ENCODE measurements at regions not wholly inside any gene's neighbourhood (a gene's known extent, or its start where the extent isn't known, plus 50 kb on each side); places are given as distances from the start of the nearest gene placed in this dataset.
"Not testable (repeated sequence)": the region's sequence is repeated elsewhere in the genome, so short reads cannot be mapped to it uniquely, and the experiment has no call there.

DNA sequence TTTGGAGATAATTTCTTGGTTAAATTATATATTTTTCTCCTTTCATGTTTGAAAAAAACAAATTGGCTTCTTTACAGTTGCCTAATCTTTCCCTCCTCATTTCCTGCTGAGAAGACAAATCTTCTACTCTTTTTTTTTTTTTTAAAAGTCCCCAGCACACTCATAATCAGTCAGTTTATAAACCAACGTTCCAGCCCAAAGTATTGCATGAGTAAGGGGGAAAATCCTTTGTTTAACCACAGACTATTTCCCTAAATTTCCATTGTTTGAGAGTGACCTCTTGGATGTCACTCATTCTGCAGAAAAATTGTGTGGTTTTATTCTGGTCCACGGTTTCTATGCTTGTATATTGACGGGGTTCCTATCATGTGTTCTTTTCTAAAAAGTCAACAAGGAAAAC, 55.1 kb upstream of the TLR4 start:
- no peak for DNase-seq (ENCODE audit: low read depth)
- Histone ChIP-seq H3K9me3 (ENCODE audit: control insufficient read depth, low read length) (peaks cover 2% of the 10 kb centered on the region), H3K4me1 (ENCODE audit: control insufficient read depth, insufficient read depth, low read length) (peaks cover 12% of the 10 kb centered on the region)

DNA sequence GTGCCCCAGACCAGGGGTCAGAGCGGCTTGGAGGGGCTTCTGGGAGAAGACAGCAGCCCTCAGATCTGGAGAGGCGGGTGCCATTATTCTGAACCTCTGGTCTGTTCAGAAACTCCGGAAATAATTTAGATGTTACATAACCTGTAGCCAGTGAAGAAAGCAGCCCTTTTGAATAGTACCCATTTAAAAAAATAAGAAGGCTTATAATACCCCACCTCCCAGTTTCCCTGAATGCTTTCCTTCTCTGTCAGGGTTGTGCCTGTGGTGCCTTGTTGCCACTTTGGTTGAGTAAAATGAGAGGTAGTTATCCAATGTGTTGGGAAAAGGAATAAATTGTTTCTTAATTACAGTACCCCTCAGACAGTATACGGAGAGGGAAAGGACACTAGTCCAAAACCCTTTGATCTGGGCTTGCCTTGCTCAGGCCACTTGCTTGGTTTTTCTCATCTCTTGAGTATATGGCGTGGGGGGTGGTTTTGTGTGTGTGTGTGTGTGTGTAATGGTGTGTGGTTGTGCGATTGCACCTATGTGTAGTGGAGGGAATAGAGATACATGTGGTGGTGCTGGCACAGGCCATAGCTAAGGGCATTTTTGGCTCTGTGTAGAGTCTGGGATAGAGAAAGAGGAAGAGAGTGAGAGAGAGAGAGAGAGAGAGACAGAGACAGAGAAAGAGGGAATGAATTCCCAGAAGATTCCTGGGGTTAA, 59.1 kb upstream of the TLR4 start:
- DNase-seq (ENCODE audit: low read depth): no peak
- Histone ChIP-seq H3K36me3 (ENCODE audit: control insufficient read depth, insufficient read depth, low read length, severe bottlenecking) (no peaks in the 10 kb centered on the region), H3K9me3 (ENCODE audit: control insufficient read depth, low read length) (no peaks in the 10 kb centered on the region), H3K4me1 (ENCODE audit: control insufficient read depth, insufficient read depth, low read length) (peaks cover 12% of the 10 kb centered on the region), H3K27me3 (replicated peaks; ENCODE audit: control insufficient read depth, insufficient read depth, low read length) (peaks cover 33% of the 10 kb centered on the region), H3K4me3 (ENCODE audit: low read length) (peak overlapping the region; percentile 63), H3K9ac (ENCODE audit: low read length) (peak overlapping the region; percentile 35)

More for the DNA sequence above, 55.1 kb upstream of the TLR4 start:
- Histone ChIP-seq H3K4me3 (ENCODE audit: low read length) (no peak overlapping the region), H3K9ac (ENCODE audit: low read length) (no peak overlapping the region), H3K36me3 (ENCODE audit: control insufficient read depth, insufficient read depth, low read length, severe bottlenecking) (no peaks in the 10 kb centered on the region), H3K27me3 (replicated peaks; ENCODE audit: control insufficient read depth, insufficient read depth, low read length) (peaks cover under 1% of the 10 kb centered on the region)

DNA sequence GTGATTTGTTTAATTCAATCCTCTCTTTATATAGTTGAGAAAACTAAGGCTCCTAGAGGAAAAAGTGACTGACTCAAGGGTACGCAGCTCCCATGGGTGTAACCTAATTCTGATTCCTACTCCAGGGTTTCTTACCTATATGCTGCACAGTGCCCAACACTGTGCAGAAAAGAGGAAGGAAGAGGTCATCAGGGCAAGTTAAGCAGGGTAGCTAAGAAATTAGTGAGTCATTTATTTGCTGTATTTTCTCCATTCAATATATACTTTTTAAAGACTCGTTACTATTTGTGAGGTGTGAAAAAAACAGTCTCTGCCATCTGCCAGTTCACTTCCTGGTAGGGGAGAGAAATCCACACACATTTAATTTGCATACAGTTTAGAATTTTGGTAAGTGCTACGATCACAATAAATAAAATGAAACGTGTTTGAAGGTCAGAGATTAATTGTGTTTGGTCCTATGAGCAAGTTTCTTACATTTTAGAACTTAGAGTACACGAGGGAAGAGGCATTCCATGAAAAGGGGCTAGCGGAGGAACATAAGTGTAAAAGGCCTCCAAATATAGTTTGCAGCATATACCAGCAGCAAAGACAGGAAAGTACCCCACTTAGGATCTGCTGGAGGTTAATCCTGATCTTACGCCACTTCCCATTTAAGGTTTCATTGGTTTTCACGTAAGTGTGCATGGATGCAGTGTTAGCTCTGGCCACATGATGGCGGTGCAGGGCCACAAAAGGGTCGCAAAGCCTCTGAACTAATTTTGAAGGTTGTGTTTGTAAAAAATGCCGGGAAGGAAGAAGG, 59.9 kb upstream of the TLR4 start:
- peaks cover 33% of the 10 kb centered on the region for H3K27me3 ChIP-seq (replicated peaks; ENCODE audit: control insufficient read depth, insufficient read depth, low read length)
- H3K9ac ChIP-seq (ENCODE audit: low read length): peak overlapping the region; percentile 35
- H3K4me3 ChIP-seq (ENCODE audit: low read length): peak overlapping the region; percentile 63
- H3K9me3 ChIP-seq (ENCODE audit: control insufficient read depth, low read length): no peaks in the 10 kb centered on the region
- peaks cover 12% of the 10 kb centered on the region for H3K4me1 ChIP-seq (ENCODE audit: control insufficient read depth, insufficient read depth, low read length)
- peak; percentile 83 for DNase-seq (ENCODE audit: low read depth)
- H3K36me3 ChIP-seq (ENCODE audit: control insufficient read depth, insufficient read depth, low read length, severe bottlenecking): no peaks in the 10 kb centered on the region

DNA sequence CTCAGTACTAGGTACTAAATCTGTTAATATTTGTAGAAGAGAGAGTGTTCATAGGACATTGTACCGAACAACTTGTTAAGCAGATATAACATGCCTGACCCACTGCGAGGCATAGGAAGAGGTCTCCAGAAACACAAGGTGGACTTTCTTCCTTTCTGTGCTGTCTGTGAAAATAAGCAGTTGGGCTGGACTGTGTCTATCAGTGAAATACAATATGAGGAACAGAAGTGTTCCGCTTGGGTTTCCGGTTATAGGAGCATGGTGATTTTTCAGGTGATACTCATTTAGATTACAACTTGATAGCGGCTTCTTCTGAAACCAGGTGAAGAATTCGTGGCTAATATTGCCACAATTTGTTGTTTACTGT, 60.9 kb upstream of the TLR4 start:
- Histone ChIP-seq H3K4me1 (ENCODE audit: control insufficient read depth, insufficient read depth, low read length) (peaks cover 12% of the 10 kb centered on the region), H3K36me3 (ENCODE audit: control insufficient read depth, insufficient read depth, low read length, severe bottlenecking) (no peaks in the 10 kb centered on the region), H3K9me3 (ENCODE audit: control insufficient read depth, low read length) (no peaks in the 10 kb centered on the region), H3K9ac (ENCODE audit: low read length) (no peak overlapping the region), H3K4me3 (ENCODE audit: low read length) (no peak overlapping the region), H3K27me3 (replicated peaks; ENCODE audit: control insufficient read depth, insufficient read depth, low read length) (peaks cover 33% of the 10 kb centered on the region)
- DNase-seq (ENCODE audit: low read depth): no peak

DNA sequence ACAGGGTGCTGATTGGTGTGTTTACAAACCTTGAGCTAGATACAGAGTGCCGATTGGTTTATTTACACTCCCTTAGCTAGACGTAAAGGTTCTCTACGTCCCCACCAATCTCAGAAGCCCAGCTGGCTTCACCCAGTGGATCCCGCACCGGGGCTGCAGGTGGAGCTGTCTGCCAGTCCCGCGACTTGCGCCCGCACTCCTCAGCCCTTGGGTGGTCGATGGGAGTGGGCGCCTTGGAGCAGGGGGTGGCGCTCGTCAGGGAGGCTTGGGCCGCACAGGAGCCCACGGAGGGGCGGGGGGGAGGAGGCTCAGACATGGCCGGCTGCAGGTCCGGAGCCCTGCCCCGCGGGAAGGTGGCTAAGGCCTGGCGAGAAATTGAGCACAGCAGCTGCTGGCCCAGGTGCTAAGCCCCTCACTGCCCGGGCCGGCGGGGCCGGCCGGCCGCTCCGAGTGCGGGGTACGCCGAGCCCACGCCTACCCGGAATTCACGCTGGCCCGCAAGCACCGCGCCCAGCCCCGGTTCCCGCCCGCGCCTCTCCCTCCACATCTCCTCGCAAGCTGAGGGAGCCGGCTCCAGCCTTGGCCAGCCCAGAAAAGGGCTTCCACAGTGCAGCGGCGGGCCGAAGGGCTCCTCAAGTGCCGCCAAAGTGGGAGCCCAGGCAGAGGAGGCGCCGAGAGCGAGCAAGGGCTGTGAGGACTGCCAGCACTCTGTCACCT, 61.5 kb upstream of the TLR4 start:
- H3K9ac ChIP-seq (ENCODE audit: low read length); H3K9me3 ChIP-seq (ENCODE audit: control insufficient read depth, low read length); DNase-seq (ENCODE audit: low read depth); H3K4me3 ChIP-seq (ENCODE audit: low read length); H3K36me3 ChIP-seq (ENCODE audit: control insufficient read depth, insufficient read depth, low read length, severe bottlenecking): not testable (repeated sequence)
- Histone ChIP-seq H3K27me3 (replicated peaks; ENCODE audit: control insufficient read depth, insufficient read depth, low read length) (peaks cover 33% of the 10 kb centered on the region), H3K4me1 (ENCODE audit: control insufficient read depth, insufficient read depth, low read length) (peaks cover 12% of the 10 kb centered on the region)

DNA sequence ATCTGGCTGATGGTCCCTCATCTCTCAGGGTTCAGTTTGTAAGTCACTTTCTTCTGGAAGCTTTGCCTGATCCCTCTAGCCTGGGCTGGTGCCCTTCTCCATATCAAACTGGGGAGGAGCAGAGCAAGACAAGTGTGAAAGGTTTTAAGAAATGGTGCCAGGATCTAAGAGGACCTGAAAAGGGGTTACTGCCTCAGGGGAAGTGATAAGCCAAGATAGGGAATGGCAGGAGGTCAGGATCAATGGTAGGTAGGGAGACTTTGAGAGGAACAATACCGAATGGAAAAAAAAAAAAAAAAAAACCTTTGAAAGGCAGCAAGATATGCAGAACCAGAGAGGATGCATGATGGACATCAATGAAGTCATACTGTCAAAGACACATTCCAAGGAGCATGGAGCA, 67.5 kb upstream of the TLR4 start:
- Histone ChIP-seq H3K27me3 (replicated peaks; ENCODE audit: control insufficient read depth, insufficient read depth, low read length) (peaks cover 20% of the 10 kb centered on the region), H3K36me3 (ENCODE audit: control insufficient read depth, insufficient read depth, low read length, severe bottlenecking) (no peaks in the 10 kb centered on the region), H3K9ac (ENCODE audit: low read length) (no peak overlapping the region), H3K4me1 (ENCODE audit: control insufficient read depth, insufficient read depth, low read length) (no peaks in the 10 kb centered on the region), H3K4me3 (ENCODE audit: low read length) (no peak overlapping the region), H3K9me3 (ENCODE audit: control insufficient read depth, low read length) (peaks cover 6% of the 10 kb centered on the region)
- no peak for DNase-seq (ENCODE audit: low read depth)

DNA sequence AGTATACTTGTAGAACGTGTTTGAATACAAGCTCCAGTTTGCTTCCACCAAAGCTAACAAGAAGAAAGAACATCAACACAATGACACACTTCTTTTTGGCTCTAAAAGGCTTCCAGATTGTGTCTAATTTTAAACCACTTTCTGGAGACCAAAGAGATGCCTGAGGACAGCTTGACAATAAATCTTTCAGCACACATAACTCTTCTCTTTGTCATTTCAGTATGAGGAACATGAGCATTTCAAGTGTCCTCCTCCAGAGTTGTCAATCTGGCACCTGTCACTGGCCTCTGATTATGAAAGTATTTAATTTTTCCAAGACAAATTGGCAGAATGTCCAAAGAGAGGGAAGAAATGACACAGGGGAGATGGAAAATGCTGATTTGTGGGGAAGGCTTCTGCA, 79.0 kb upstream of the TLR4 start:
- Histone ChIP-seq H3K4me3 (ENCODE audit: low read length) (no peak overlapping the region), H3K9me3 (ENCODE audit: control insufficient read depth, low read length) (peaks cover 24% of the 10 kb centered on the region), H3K9ac (ENCODE audit: low read length) (no peak overlapping the region), H3K27me3 (replicated peaks; ENCODE audit: control insufficient read depth, insufficient read depth, low read length) (no peaks in the 10 kb centered on the region), H3K4me1 (ENCODE audit: control insufficient read depth, insufficient read depth, low read length) (peaks cover 3% of the 10 kb centered on the region), H3K36me3 (ENCODE audit: control insufficient read depth, insufficient read depth, low read length, severe bottlenecking) (no peaks in the 10 kb centered on the region)
- DNase-seq (ENCODE audit: low read depth): no peak

DNA sequence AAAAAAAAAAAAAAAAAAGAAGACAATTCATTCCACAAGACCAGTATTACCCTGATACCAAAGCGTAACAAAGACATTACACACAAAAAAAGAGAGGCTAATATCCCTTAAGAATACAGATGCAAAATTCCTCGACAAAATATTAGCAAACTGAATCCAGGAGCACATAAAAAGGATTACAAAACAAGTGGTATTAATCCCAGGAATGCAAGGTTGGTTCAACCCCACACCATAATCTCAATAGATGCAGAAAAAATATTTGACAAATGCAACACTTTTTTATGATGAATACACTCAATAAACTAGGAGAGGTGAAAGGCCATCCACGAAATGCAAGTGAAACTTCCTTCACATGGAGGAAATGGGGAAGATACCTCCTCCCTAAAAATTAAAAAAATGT, 80.1 kb upstream of the TLR4 start:
- H3K4me1 ChIP-seq (ENCODE audit: control insufficient read depth, insufficient read depth, low read length): peaks cover 3% of the 10 kb centered on the region
- no peaks in the 10 kb centered on the region for H3K36me3 ChIP-seq (ENCODE audit: control insufficient read depth, insufficient read depth, low read length, severe bottlenecking)
- H3K4me3 ChIP-seq (ENCODE audit: low read length): no peak overlapping the region
- no peak overlapping the region for H3K9ac ChIP-seq (ENCODE audit: low read length)
- no peaks in the 10 kb centered on the region for H3K27me3 ChIP-seq (replicated peaks; ENCODE audit: control insufficient read depth, insufficient read depth, low read length)
- H3K9me3 ChIP-seq (ENCODE audit: control insufficient read depth, low read length): peaks cover 24% of the 10 kb centered on the region
- DNase-seq (ENCODE audit: low read depth): no peak

DNA sequence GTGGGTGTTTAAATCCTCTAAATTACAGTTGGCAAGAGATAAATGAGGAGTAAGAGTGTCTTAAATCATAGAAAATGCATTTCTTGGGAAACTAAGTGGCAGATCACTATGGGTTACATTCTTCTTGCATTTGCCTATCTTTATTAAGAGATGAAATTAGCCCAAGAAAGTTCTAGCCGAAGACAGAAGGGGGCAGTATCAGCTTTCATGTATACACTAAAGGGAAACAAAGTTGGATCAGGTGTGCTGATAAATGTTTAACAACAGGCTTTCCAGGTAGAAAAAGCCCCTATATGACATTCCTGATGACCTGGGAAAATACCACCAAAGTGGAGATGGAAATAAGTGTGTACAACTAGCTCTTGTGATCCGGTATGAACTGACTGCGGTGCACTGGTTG, 81.9 kb upstream of the TLR4 start:
- Histone ChIP-seq H3K9ac (ENCODE audit: low read length) (no peak overlapping the region), H3K4me3 (ENCODE audit: low read length) (no peak overlapping the region), H3K27me3 (replicated peaks; ENCODE audit: control insufficient read depth, insufficient read depth, low read length) (no peaks in the 10 kb centered on the region), H3K4me1 (ENCODE audit: control insufficient read depth, insufficient read depth, low read length) (peaks cover 3% of the 10 kb centered on the region), H3K9me3 (ENCODE audit: control insufficient read depth, low read length) (peaks cover 24% of the 10 kb centered on the region), H3K36me3 (ENCODE audit: control insufficient read depth, insufficient read depth, low read length, severe bottlenecking) (no peaks in the 10 kb centered on the region)
- DNase-seq (ENCODE audit: low read depth): no peak

DNA sequence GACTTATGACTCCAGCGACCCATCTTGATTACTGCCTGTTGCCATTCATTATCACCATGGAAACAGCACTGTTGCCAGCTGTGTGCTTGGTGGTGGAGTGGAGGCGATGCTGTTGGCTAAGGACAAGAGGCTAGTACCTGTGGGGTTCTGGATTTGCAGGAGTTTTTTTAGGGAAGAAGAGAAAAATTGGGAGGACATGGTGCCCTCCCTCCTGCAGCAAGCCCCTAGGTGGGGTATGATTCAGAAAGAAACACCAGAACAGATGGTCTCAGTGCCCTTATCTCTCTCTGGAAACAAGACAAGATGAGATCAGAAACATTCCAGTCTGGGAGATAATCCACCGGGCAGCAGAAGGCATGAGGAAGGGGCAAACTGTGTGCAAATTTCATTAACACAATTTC, 87.8 kb upstream of the TLR4 start:
- no peak for DNase-seq (ENCODE audit: low read depth)
- no peak overlapping the region for H3K4me3 ChIP-seq (ENCODE audit: low read length)

DNA sequence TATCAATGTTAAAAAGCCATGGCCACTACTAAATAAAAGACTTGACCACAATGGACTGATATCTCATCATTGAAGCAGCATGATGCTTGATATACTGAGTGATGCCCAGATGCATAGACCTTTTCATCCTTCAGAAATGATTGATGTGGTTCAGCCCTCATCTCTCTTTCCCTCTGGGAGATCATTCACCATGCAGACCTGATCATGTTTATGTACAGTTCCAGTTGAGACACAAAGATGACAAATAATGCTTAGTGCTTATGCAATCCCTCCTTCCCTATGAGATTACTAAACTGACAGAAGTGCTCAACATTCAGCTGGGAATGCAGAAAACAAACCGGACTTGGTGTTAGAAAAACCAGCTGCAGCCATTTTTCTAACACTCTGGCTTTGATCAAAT, 91.9 kb upstream of the TLR4 start:
- no peaks in the 10 kb centered on the region for H3K36me3 ChIP-seq (ENCODE audit: control insufficient read depth, insufficient read depth, low read length, severe bottlenecking)
- no peaks in the 10 kb centered on the region for H3K4me1 ChIP-seq (ENCODE audit: control insufficient read depth, insufficient read depth, low read length)
- H3K4me3 ChIP-seq (ENCODE audit: low read length): no peak overlapping the region
- no peak overlapping the region for H3K9ac ChIP-seq (ENCODE audit: low read length)
- H3K9me3 ChIP-seq (ENCODE audit: control insufficient read depth, low read length): no peaks in the 10 kb centered on the region
- no peak for DNase-seq (ENCODE audit: low read depth)
- peaks cover 2% of the 10 kb centered on the region for H3K27me3 ChIP-seq (replicated peaks; ENCODE audit: control insufficient read depth, insufficient read depth, low read length)

More for the DNA sequence above, 87.8 kb upstream of the TLR4 start:
- Histone ChIP-seq H3K9me3 (ENCODE audit: control insufficient read depth, low read length) (no peaks in the 10 kb centered on the region), H3K27me3 (replicated peaks; ENCODE audit: control insufficient read depth, insufficient read depth, low read length) (peaks cover 2% of the 10 kb centered on the region), H3K4me1 (ENCODE audit: control insufficient read depth, insufficient read depth, low read length) (no peaks in the 10 kb centered on the region), H3K36me3 (ENCODE audit: control insufficient read depth, insufficient read depth, low read length, severe bottlenecking) (no peaks in the 10 kb centered on the region), H3K9ac (ENCODE audit: low read length) (no peak overlapping the region)
